MG63 (cell line): ENCODE measurements at regions not wholly inside any gene's neighbourhood (a gene's known extent, or its start where the extent isn't known, plus 50 kb on each side); places are given as distances from the start of the nearest gene placed in this dataset.

Experiments used
- DNase-seq: peaks from one replicate; pipeline ENCODE4 v3.0.0-alpha.2; 2020
- H3K27me3 ChIP-seq: fragments of 250-450 bp; sonication (Bioruptor Pico); 2 replicates; pipeline ENCODE4 v1.5.1; 2020; ENCODE audit warnings: mild to moderate bottlenecking, moderate library complexity
- H3K36me3 ChIP-seq: fragments of 250-450 bp; sonication (Bioruptor Pico); 2 replicates; pipeline ENCODE4 v1.5.1; 2020; ENCODE audit warnings: mild to moderate bottlenecking, moderate library complexity
- H3K4me3 ChIP-seq: fragments of 250-450 bp; sonication (Bioruptor Pico); 2 replicates; pipeline ENCODE4 v1.5.1; 2020; ENCODE audit warnings: mild to moderate bottlenecking, moderate library complexity
- H3K9me3 ChIP-seq: fragments of 250-450 bp; sonication (Bioruptor Pico); 2 replicates; pipeline ENCODE4 v1.5.1; 2020; ENCODE audit warnings: mild to moderate bottlenecking, moderate library complexity

DNA sequence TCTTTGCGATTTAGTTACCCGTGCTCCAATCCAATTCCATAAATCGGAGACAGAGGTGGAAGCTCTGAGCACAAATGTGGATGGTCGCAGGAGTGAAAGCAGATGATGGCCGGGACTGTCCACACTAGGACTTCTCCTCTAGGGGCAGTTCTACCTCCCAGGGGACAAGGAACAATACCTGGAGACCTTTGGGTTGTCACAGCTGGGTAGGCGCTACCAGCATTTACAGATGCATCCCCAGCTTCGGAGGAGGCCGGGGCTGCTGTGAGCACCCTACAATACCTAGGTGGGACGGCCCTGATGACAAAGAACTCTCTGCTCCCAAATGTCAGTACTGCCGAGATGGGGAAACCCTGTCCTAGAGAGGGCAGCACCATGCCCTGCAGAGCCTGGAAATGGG is 195.9 kb upstream of the CDH4 start:
- Histone ChIP-seq H3K36me3 (no peaks in the 10 kb centered on the region), H3K27me3 (0 out of 2 replicates have a peak, but pooled peaks cover 2% of the 10 kb centered on the region), H3K4me3 (no peak overlapping the region), H3K9me3 (no peaks in the 10 kb centered on the region)
- no peak for DNase-seq

DNA sequence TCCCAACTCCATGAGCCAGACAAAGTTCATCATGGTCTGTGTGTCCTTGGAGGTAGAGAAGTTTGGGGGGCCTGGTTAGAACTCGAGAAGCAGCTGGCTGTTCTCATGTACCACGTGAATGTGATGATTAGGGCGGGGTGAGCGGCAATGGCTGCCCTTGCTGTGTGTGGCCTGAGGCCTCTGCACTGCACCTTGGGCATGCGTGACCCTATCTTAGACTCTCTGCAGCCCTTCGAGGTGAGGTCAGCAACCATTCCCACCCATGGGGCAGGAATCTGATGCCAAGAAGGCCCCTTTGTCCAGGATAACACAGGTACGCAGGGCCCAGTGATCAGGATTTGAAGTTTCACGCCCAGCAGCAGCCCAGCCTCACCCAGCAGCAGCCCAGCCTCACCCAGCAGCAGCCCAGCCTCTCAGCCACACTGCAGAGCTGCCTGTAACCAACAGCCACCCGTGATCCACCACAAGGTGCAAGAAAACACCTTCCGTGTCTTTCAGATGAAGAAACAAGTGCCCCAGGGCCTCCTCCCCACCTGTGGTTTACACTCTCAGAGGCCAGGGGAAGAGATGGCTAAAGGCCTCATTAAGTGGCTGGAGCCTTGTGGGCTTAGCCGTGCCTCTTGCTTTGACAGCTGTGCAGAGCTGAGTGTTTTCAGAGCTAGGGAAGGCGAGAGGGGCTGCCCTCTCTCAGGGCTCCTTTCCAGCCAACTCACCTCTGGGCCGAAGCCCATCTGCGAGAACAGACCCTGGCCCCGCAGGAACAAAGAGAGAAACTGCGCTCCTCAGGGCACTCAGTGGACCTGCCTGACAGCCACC is 195.2 kb upstream of the CDH4 start:
- no peak overlapping the region for H3K4me3 ChIP-seq
- DNase-seq = no peak
- H3K27me3 ChIP-seq = 0 out of 2 replicates have a peak, but pooled peaks cover 2% of the 10 kb centered on the region
- H3K36me3 ChIP-seq = no peaks in the 10 kb centered on the region
- H3K9me3 ChIP-seq = no peaks in the 10 kb centered on the region

DNA sequence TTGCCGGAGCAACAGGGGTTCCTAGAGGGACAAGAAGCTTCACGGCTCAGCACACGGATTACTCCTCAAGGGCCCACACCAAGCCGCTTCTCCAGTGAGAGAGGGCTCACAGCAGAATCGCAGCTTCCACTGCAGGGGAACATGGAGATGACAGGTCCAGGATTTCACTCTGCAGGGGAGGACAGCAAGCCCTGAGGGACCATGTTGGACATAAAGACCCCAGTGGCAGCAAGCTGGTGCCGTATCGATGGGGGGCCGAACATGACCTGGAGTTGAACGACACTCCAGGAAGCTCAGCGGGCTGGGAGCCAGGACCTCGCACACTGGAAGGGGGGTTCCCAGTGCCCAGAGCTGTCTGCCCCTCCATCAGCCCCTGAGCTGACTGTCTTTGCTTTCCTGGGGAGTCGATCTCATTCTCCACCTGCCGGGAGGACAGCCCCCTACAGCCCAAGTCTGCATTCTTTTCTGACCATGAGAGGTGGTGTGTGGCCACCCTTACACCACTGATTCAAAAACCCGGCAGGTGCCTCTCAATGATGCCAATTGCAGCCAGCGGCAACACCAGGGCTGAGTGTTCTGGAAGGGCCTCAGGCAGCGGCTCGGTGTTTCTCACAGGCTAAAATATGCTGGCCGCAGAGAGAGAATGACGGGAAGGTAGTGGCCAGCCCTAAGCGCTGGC is 194.5 kb upstream of the CDH4 start:
- no peak overlapping the region for H3K4me3 ChIP-seq
- DNase-seq = no peak
- no peaks in the 10 kb centered on the region for H3K36me3 ChIP-seq
- no peaks in the 10 kb centered on the region for H3K9me3 ChIP-seq
- H3K27me3 ChIP-seq = 0 out of 2 replicates have a peak, but pooled peaks cover 2% of the 10 kb centered on the region

DNA sequence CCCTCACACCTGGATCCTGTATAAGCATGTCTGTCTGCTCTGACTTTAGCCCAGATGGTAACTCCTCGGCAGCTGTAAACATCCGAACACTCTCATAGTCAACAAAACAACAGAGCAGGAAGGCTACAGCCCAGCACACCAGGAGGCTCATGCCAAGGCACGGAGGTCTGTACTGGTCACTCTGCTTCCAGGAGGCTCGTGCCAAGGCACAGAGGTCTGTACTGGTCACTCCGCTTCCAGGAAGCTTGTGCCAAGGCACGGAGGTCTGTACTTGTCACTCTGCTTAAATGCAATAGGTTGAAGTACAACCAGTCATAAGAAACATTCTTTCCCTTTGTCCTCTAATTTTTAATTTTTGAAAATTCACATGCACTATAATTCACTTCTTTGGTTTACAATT is 190.1 kb upstream of the CDH4 start:
- H3K36me3 ChIP-seq = no peaks in the 10 kb centered on the region
- H3K9me3 ChIP-seq = no peaks in the 10 kb centered on the region
- no peak overlapping the region for H3K4me3 ChIP-seq
- 0 out of 2 replicates have a peak, but pooled peaks cover 2% of the 10 kb centered on the region for H3K27me3 ChIP-seq
- no peak for DNase-seq

DNA sequence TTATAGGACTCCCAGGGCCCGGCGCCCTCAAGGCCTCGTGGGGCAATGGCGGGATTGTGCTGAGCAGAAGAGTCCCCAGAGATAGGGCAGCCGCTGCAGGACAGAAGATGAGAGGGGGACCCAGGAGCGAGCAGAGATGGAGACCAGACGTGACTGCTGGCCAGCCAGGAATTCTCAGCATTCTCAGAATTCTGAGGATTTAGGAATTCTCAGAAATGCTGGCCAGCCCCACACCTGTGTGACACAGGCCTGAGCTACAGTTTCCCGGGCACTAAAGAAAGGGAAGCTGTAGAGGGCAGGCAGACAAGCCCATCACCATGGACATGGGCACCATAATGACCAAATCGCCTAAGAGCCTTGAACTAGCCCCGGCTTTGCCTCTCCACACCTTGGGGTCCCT is 186.2 kb upstream of the CDH4 start:
- DNase-seq = no peak
- H3K9me3 ChIP-seq = no peaks in the 10 kb centered on the region
- no peaks in the 10 kb centered on the region for H3K27me3 ChIP-seq
- H3K36me3 ChIP-seq = no peaks in the 10 kb centered on the region
- no peak overlapping the region for H3K4me3 ChIP-seq

DNA sequence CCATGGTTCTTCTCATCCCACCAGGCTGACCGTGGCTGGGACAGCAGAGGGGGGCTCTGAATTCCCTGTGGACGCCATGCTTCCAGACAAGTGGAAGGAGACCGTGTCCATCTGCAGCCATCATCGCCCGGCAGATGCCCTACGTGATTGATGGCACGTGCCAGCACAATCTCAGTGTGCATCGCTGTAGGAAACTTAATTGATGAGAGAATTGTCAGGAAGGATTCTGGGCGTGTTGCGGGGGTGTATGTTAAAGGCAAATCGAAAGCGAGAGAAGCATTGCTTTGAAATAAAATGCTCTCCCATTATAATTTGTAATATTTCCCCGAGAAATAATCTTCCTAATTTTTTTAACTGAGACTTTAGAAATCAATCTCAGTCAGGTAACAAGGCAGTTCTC is 185.5 kb upstream of the CDH4 start:
- Histone ChIP-seq H3K27me3 (no peaks in the 10 kb centered on the region), H3K9me3 (no peaks in the 10 kb centered on the region), H3K36me3 (no peaks in the 10 kb centered on the region), H3K4me3 (no peak overlapping the region)
- no peak for DNase-seq

DNA sequence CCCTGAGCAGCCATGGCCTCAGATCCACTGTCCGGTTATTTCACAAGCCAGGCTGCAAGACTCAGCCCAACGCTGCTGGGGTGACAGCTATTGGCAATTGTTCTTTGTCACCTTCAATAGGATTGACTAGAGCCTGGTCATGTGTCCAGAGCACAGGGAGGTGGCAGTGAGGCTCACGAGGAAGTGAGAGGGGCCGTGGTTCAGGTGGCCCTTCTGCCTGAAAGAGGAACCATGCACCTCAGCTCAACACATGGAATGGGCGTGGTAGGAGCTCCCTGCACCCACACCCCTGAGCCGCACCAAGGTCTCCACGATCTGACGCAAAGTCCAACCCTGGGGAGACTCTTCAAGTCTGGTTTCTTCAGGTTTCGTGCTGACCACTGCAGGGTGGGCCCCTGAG is 184.8 kb upstream of the CDH4 start:
- DNase-seq = no peak
- no peaks in the 10 kb centered on the region for H3K27me3 ChIP-seq
- no peaks in the 10 kb centered on the region for H3K36me3 ChIP-seq
- H3K9me3 ChIP-seq = no peaks in the 10 kb centered on the region
- H3K4me3 ChIP-seq = no peak overlapping the region

DNA sequence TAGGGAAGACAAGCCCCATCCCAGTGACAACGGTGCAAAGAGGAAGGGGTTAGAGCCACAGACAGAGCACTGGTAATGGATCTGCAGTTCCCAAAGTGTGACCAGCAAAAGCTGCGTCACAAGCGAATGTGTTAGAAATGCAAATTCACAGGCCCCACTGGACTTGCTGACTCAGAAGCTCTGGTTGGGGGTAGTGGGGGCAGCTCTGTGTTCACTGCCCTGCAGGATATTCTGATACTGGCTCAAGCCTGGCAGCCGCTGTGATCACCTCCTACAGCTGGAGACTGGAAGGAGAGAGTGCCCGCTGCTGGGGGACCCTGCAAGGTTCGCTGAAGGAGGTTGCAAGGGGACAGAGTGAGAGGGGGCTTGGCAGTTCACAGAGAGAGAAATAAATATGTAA is 179.7 kb upstream of the CDH4 start:
- no peak overlapping the region for H3K4me3 ChIP-seq
- no peaks in the 10 kb centered on the region for H3K27me3 ChIP-seq
- H3K9me3 ChIP-seq = no peaks in the 10 kb centered on the region
- H3K36me3 ChIP-seq = no peaks in the 10 kb centered on the region
- no peak for DNase-seq

DNA sequence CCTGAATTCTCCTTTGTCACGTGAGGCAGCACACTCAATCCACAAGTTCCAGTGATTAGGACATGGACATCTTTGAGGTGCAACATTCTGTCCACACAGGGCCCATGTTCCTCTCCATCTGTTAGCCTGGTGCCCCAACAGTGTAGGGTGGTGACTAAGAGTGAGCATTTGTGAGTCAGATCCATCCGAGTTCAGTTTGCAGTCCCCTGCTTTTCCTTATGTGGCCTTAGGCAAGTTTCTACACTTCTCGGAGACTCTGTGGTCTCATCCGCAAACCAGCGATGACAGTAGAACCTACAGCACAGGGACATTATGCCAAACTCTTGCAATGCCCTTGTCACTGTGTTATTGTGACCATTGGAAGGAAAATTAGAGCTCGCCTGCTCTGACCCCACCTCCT is 178.7 kb upstream of the CDH4 start:
- no peak for DNase-seq
- Histone ChIP-seq H3K9me3 (no peaks in the 10 kb centered on the region), H3K36me3 (no peaks in the 10 kb centered on the region), H3K4me3 (no peak overlapping the region), H3K27me3 (0 out of 2 replicates have a peak, but pooled peaks cover 2% of the 10 kb centered on the region)

DNA sequence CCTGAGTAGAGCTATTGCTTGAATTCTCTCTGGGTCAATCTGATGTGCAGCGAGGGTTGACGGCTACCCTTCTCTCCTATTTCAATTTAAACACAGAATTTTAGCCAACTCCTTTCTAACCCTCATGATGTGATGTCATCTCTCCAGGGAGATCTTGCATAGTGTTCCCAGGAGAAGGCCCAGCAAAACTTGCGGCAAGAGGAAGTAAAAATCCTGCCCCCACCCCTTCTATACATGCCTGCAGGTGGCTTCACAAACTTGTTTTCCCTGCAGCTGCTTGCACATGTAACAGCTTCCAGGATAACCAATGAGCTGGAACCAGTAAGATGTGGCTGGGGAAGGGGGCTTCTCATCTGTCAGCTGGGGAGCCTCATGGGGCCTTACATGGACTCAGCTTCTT is 169.3 kb upstream of the CDH4 start:
- 0 out of 2 replicates have a peak, but pooled peaks cover 2% of the 10 kb centered on the region for H3K27me3 ChIP-seq
- no peaks in the 10 kb centered on the region for H3K36me3 ChIP-seq
- no peak for DNase-seq
- no peaks in the 10 kb centered on the region for H3K9me3 ChIP-seq
- no peak overlapping the region for H3K4me3 ChIP-seq

DNA sequence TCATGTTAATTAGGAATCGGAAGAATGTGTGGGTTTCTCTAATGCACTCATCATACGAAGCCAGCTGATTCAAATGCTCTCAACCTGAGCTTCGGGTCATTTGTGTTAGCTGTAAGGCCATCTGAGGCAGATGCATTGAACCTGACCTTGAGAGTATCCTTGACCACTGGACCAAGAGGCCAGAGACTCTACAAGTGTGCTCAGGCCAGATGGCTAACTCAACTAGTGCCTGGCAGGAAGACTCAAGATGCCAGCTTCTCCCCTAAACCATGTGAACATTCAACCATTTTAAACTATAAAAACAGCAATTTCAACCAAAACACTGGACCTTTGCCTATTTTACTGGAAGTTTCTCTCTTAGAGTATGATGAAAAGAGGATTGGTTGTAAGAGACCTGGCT is 168.6 kb upstream of the CDH4 start:
- Histone ChIP-seq H3K36me3 (no peaks in the 10 kb centered on the region), H3K9me3 (no peaks in the 10 kb centered on the region), H3K27me3 (no peaks in the 10 kb centered on the region), H3K4me3 (no peak overlapping the region)
- DNase-seq = no peak

DNA sequence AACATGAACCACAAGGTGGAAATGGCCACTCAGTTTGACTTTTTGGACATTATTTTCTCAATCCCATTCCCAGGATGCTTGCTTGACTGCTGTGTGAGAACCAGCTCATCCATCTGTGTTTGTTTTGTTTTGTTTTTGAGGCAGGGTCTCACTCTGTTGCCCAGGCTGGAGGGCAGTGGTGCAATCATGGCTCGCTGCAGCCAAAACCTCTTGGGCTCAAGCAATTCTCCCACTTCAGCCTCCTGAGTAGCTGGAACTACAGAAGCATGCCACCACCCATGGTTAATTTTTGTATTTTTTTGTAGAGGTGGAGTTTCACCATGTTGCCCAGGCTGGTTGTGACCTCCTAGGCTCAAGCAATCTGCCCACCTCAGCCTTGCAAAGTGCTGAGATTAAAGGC is 166.0 kb upstream of the CDH4 start:
- H3K36me3 ChIP-seq = no peaks in the 10 kb centered on the region
- no peaks in the 10 kb centered on the region for H3K9me3 ChIP-seq
- no peaks in the 10 kb centered on the region for H3K27me3 ChIP-seq
- DNase-seq = no peak
- H3K4me3 ChIP-seq = no peak overlapping the region

DNA sequence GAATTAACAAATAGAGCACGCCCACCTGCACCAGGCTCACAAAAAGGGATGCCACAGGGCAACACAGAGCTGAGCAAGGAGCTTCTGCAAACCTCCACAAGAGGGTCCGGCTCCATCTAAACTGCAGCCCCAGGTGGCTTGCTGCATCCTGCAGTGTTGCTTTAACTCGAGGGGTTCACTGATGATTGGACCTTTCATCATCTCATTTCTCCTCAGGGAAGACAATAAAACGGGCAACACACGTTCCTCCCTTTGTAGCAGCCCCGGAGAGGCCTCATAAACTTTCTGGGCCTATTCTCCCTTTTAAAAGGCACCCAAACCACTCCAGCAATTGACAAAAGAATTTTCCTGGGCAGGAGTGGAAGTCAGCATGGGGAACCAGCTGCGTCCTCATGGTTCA is 161.5 kb upstream of the CDH4 start:
- no peak for DNase-seq
- no peaks in the 10 kb centered on the region for H3K9me3 ChIP-seq
- H3K27me3 ChIP-seq = no peaks in the 10 kb centered on the region; the same call in 1 of the 2 replicates
- no peaks in the 10 kb centered on the region for H3K36me3 ChIP-seq
- no peak overlapping the region for H3K4me3 ChIP-seq

DNA sequence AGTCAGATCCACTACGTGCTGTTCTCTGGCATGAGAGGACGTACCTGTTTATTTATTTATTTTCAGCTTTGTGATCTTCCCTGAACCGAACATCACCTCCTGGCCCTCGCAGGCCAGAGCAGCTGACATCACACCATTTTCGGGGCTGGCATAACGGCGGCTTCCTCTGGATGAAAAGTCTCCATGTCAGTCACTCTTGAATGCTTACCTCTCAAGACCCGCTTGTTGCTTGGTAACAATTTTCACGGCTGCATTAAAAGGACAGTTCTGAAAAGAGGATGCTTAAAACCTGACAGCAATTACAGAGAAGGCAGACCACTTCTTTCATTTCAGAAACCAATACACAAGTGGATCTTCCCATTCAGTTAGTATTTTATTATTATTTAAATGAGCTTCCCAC is 159.8 kb upstream of the CDH4 start:
- no peaks in the 10 kb centered on the region for H3K9me3 ChIP-seq
- no peak for DNase-seq

DNA sequence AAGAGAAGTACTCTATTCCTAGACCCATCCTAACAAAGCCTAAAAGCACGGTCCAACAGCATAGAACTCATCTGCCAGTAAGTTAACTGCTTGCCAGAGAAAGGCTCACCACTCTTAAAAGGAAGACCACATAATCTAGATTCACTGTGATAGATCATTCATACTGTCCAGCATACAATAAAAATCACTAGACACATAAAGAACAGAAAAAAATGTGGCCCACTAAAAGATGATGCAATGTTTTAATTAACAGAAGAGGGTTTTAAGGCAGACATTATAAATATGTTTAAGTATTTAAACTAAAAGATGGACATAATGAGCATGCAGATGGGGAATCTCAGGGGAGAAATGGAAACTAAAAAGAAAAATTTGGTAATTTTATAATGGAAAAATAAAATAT is 157.5 kb upstream of the CDH4 start:
- Histone ChIP-seq H3K9me3 (no peaks in the 10 kb centered on the region), H3K27me3 (no peaks in the 10 kb centered on the region; the same call in 1 of the 2 replicates), H3K4me3 (no peak overlapping the region), H3K36me3 (no peaks in the 10 kb centered on the region)
- no peak for DNase-seq

More for the DNA sequence above, 159.8 kb upstream of the CDH4 start:
- Histone ChIP-seq H3K4me3 (no peak overlapping the region), H3K27me3 (no peaks in the 10 kb centered on the region; the same call in 1 of the 2 replicates), H3K36me3 (no peaks in the 10 kb centered on the region)

DNA sequence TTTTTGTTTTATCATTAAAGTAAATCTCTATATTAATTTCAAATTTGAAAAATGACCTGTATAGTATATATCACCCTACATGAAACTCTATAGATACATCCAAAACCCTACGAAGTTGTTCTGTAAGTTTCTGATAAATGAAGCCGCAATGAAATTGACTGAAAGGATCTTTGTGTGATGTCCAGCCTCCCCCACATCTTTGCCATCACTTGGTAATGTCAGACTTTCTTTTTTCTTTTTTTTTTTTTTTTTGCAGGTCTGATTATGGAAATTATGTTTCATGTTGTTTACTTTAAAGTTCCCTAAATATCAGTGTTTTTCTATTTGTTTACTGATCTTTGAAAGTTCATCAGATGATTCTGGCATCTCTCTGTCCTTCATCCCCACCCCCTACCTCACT is 155.6 kb upstream of the CDH4 start:
- no peak for DNase-seq
- no peaks in the 10 kb centered on the region for H3K36me3 ChIP-seq

DNA sequence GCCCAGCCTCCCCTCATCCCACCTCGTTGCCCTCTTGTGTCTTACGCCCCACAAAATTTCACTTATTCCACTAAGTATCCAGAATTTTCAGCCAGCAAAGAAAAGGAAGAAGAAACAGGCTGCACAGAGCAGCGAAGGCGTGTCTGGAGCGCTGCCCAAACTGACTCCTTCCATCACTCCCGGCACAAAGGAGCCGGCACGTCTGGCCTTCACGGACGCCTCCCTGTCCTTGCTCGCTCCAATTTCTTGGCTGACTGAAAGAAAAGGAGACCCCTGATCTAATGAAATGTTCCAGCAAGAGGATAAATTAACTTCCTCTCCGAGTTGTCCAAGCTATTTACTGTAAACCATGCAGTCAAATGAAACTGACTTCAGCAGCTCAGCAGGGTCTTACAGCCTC is 152.3 kb upstream of the CDH4 start:
- H3K36me3 ChIP-seq = no peaks in the 10 kb centered on the region
- H3K27me3 ChIP-seq = peaks cover 2% of the 10 kb centered on the region; the same call in 1 of the 2 replicates
- no peak for DNase-seq
- H3K4me3 ChIP-seq = no peak overlapping the region
- no peaks in the 10 kb centered on the region for H3K9me3 ChIP-seq

More for the DNA sequence above, 155.6 kb upstream of the CDH4 start:
- Histone ChIP-seq H3K4me3 (no peak overlapping the region), H3K9me3 (no peaks in the 10 kb centered on the region), H3K27me3 (no peaks in the 10 kb centered on the region; the same call in 1 of the 2 replicates)

DNA sequence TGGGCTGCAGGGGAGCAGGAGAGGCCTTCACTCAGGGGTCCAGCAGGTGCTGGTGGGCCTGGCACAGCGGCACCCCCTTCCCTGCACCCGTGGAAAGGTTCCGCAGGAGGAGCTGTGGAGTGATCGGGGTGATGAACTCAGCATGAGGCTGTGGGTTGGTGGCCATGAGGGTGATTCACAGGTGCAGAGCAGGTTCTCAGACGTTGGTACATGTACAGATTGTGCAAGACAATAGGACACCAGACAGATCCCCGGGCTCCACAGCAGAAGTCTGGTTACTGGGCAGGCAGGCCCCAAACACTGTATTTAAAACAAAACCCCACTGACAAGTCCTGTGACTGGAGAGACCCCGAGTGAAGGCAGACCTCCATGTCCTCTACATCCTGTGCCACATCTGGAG is 151.6 kb upstream of the CDH4 start:
- Histone ChIP-seq H3K4me3 (no peak overlapping the region), H3K36me3 (no peaks in the 10 kb centered on the region), H3K27me3 (peaks cover 2% of the 10 kb centered on the region; the same call in 1 of the 2 replicates), H3K9me3 (no peaks in the 10 kb centered on the region)
- DNase-seq = no peak
